Ovary (tissue), 7 donors: ENCODE measurements at regions not wholly inside any gene's neighbourhood (a gene's known extent, or its start where the extent isn't known, plus 50 kb on each side); places are given as distances from the start of the nearest gene placed in this dataset.
A peak's percentile ranks its signal among the peaks of the same experiment; 100 is the strongest.

Experiments
- DNase-seq, 5 donors: peaks; one replicate each; pipeline ENCODE4 v3.0.0-alpha.2; 2019 to 2020
- H3K27ac ChIP-seq, 2 donors: fragments of 200-600 bp; one replicate each; pipeline versions ENCODE4 v1.5.1 to v1.8.0; 2019 to 2022
- H3K27me3 ChIP-seq: fragments of 200-600 bp; one replicate; pipeline ENCODE4 v1.8.0; 2022
- H3K36me3 ChIP-seq: fragments of 200-600 bp; sonication (generic); one replicate; pipeline ENCODE4 v1.5.1; 2019
- H3K4me1 ChIP-seq: one replicate; pipeline ENCODE4 v1.8.1; 2013; ENCODE audit warnings: mild to moderate bottlenecking, moderate library complexity; ENCODE audit not compliant: insufficient read depth
- H3K4me3 ChIP-seq: fragments of 200-600 bp; sonication (generic); one replicate; pipeline ENCODE4 v1.5.1; 2017
- H3K9me3 ChIP-seq, 2 donors: fragments of 200-600 bp in 1 of 2; sonication (generic) in 1 of 2; one replicate each; pipeline versions ENCODE4 v1.5.1 to v1.8.1; 2013 to 2019; ENCODE audit warnings: mild to moderate bottlenecking in 1 of 2, moderate library complexity in 1 of 2
- EP300 ChIP-seq: sonication (generic); formaldehyde crosslinking; IDR thresholded peaks from one replicate; pipeline ENCODE4 v1.6.1; 2017; ENCODE audit warnings: antibody characterized with exemption
- POLR2A ChIP-seq: fragments of 450-650 bp; IDR thresholded peaks from one replicate; pipeline ENCODE4 v1.6.1; 2017; ENCODE audit warnings: antibody characterized with exemption, mild to moderate bottlenecking, moderate library complexity
- WGBS, 3 donors: extraction: QIAGEN DNeasy Blood & Tissue Kit in 1 of 3; methylation state at CpG; one replicate each; pipeline versions ENCODE4 v1.1.5 to v1.1.7; 2013 to 2017; 5-methylcytosine and 5-hydroxymethylcytosine counted together
- intact Hi-C, 4 donors: fragments of 100-400 bp; cut with DNase I; formaldehyde crosslinking; loops; one replicate each; pipeline versions ENCODE4 v1.11.0 to v1.15.1; 2022 to 2023
- TF ChIP-seq, protein P1 (sequence below), 3 donors: fragments of 450-650 bp in 2 of 3; fragments of 200-600 bp in 1 of 3; IDR thresholded peaks; one replicate each; pipeline versions ENCODE4 v1.5.1 to v1.8.0; 2016 to 2022; ENCODE audit warnings: antibody characterized with exemption in 3 of 3, mild to moderate bottlenecking in 1 of 3
- donor health status: DM: no; HTN: no; CAD: no; lungs with moderate emphysema.
- donor health status: DM: no; HTN: no; CAD: no.
- donor health status: Bipolar disorder and iron deficiency.
- donor health status: DM: no; HTN: no; CAD: no.
- donor health status: DM: yes; HTN: yes; CAD: no.

DNA sequence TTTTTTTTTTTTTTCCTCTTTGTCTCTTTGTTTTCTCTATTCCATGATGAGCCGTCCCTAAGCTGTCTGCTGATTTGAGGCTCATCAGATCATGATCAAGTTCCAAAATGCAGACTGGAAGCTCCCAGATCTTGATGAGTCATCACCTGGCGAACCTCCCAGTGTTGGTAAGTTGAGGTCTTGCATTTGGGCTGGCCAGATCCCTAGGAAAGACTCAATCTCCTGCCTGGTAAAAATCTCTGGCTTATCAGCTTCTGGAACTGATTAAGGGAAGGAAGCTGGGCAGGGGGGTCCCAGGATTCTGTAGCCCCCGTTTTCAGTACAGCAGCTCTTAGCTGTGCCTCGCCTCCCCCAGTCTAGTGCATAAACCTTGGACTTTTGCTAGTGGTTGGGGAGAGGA lies 69.0 kb downstream of the TSPAN17 start:
- Histone ChIP-seq H3K36me3 (no peaks in the 10 kb centered on the region), H3K9me3 (peaks cover 0 to 6% of the 10 kb centered on the region in 2 donors), H3K27ac (no peak overlapping the region), H3K4me1 (no peaks in the 10 kb centered on the region), H3K27me3 (no peaks in the 10 kb centered on the region), H3K4me3 (no peak overlapping the region)
- intact Hi-C loops, result no loop called here
- 40 to 45% (median 44%) methylated on average over 4 of the region's 4 CpGs for WGBS, 3 donors
- TF ChIP-seq EP300, result no peak
- TF ChIP-seq, protein P1, sequence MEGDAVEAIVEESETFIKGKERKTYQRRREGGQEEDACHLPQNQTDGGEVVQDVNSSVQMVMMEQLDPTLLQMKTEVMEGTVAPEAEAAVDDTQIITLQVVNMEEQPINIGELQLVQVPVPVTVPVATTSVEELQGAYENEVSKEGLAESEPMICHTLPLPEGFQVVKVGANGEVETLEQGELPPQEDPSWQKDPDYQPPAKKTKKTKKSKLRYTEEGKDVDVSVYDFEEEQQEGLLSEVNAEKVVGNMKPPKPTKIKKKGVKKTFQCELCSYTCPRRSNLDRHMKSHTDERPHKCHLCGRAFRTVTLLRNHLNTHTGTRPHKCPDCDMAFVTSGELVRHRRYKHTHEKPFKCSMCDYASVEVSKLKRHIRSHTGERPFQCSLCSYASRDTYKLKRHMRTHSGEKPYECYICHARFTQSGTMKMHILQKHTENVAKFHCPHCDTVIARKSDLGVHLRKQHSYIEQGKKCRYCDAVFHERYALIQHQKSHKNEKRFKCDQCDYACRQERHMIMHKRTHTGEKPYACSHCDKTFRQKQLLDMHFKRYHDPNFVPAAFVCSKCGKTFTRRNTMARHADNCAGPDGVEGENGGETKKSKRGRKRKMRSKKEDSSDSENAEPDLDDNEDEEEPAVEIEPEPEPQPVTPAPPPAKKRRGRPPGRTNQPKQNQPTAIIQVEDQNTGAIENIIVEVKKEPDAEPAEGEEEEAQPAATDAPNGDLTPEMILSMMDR (IDR thresholded peaks at IDR 0.05), result no peak
- TF ChIP-seq POLR2A, result no peak
- no peak for DNase-seq

DNA sequence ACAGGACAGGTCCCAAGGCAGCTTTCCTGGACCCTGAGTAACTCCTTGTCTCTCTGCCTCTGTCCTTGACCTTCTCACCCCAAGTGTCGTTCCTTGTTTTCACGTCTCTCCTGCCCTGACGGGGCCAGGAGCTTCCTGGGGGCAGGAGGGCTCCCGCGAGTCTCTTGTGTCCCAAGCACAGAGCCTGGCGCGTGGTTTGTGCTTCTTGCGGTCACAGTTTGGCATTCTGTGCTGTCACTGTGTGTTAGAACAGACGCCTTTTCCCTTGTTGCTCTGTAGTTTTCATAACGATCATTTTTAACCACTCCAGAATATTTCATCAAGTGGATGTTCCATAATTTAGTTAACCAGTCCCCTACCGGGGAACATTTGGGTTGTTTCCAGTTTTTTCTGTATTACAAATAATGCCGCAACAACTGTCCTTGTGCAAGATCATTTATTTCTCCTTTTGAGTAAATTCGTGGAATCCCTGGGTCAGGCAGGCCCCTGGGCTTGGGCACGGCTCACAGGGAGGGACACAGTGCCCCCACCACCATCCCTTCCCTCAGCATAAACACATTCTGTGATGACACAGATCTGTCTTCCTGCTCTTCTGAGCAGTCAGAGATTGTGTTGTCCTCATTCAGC lies 71.9 kb downstream of the TSPAN17 start:
- no peak for DNase-seq
- Histone ChIP-seq H3K36me3 (no peaks in the 10 kb centered on the region), H3K9me3 (peaks cover 0 to 6% of the 10 kb centered on the region in 2 donors), H3K27me3 (no peaks in the 10 kb centered on the region), H3K4me3 (no peak overlapping the region), H3K27ac (peak overlapping the region in 1 of 2 donors; percentile 0), H3K4me1 (no peaks in the 10 kb centered on the region)
- intact Hi-C loops, result no loop called here
- WGBS, 3 donors, result 23 to 32% (median 30%) methylated on average over 14 of the region's 14 CpGs
- TF ChIP-seq EP300 (no peak), POLR2A (no peak)
- TF ChIP-seq, protein P1 (IDR thresholded peaks at IDR 0.05), result no peak

DNA sequence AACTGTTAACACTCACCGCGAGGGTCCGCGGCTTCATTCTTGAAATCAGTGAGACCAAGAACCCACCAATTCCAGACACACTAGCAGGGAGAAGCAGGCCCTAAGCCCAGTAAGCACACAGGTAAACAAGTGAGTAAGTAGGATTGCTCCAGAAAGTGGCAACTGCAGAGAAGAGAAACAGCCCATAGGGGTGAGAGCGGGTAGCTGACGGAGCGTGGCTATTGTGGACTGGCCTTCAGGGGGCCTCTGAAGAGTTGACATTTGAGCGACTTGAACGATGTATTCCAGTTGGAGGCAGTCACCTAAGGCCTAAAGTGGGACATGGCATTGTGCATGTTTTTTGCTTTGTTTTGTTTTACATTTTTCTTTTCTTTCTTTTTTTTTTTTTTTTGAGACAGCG lies 74.2 kb downstream of the TSPAN17 start:
- no peak overlapping the region for H3K27ac ChIP-seq
- no peak for DNase-seq
- H3K27me3 ChIP-seq, result no peaks in the 10 kb centered on the region
- H3K9me3 ChIP-seq, result no peaks in the 10 kb centered on the region
- 81 to 90% (median 84%) methylated on average over 10 of the region's 10 CpGs for WGBS, 3 donors
- H3K36me3 ChIP-seq, result no peaks in the 10 kb centered on the region
- intact Hi-C loops, result no loop called here
- no peak overlapping the region for H3K4me3 ChIP-seq
- TF ChIP-seq POLR2A (no peak), EP300 (no peak)
- TF ChIP-seq, protein P1 (IDR thresholded peaks at IDR 0.05), result no peak
- H3K4me1 ChIP-seq, result no peaks in the 10 kb centered on the region

DNA sequence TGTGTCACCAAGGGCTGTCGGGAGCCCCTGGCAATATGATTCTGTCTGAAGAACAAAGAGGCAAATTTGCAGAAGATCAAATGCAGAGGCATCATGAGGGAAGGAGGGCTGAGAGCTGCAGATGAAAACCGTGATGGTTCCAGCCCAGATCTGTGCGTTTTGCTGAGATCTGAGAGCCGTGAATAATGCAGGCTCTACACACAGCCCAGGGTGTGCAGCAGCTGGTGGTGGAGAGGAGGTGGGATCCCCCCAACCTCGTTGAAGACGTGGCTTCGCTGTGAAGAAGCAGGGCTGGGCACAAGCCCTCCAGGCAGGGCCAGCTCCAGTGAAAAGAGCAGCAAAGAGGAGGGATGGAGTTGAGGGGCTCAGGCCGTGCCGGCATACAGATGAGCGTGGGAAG lies 75.5 kb downstream of the TSPAN17 start:
- 31 to 42% (median 37%) methylated on average over 10 of the region's 10 CpGs for WGBS, 3 donors
- Histone ChIP-seq H3K4me1 (no peaks in the 10 kb centered on the region), H3K9me3 (no peaks in the 10 kb centered on the region), H3K4me3 (no peak overlapping the region), H3K27me3 (no peaks in the 10 kb centered on the region), H3K36me3 (no peaks in the 10 kb centered on the region), H3K27ac (no peak overlapping the region)
- intact Hi-C loops, result no loop called here
- no peak for DNase-seq
- no peak for TF ChIP-seq EP300
- TF ChIP-seq, protein P1 (IDR thresholded peaks at IDR 0.05), result no peak
